ENCODE measurements at regions not wholly inside any gene's neighbourhood (a gene's known extent, or its start where the extent isn't known, plus 50 kb on each side); places are given as distances from the start of the nearest gene placed in this dataset.

GRCh38 chr18:45252474-45252873 is 362.8 kb upstream of the SLC14A2 start:
- no peak overlapping the region for H3K4me2 ChIP-seq (replicated peaks; ENCODE audit: extremely low read depth, low read length, poor library complexity, severe bottlenecking)
- H3K27ac ChIP-seq (ENCODE audit: low read depth in 1 of 2, low read length in 2 of 2): no peak overlapping the region
- no peak for DNase-seq
- H3K27me3 Mint-ChIP-seq (ENCODE audit: low read depth in 3 of 3): no peaks in the 10 kb centered on the region
- no peak overlapping the region for H3K4me3 Mint-ChIP-seq
- H2AFZ ChIP-seq (ENCODE audit: insufficient read depth, low read depth, low read length, poor library complexity, severe bottlenecking): no peak overlapping the region
- no peak overlapping the region for H3K27ac Mint-ChIP-seq
- H3K4me1 Mint-ChIP-seq: peaks cover 32% of the 10 kb centered on the region
- H3K9me3 Mint-ChIP-seq: no peaks in the 10 kb centered on the region
- H3K36me3 Mint-ChIP-seq: no peaks in the 10 kb centered on the region
- no peaks in the 10 kb centered on the region for H4K20me1 ChIP-seq (ENCODE audit: insufficient read depth, low read length)
- H3K27me3 ChIP-seq (ENCODE audit: control insufficient read depth in 2 of 2, insufficient read depth in 2 of 2, low read length in 2 of 2): no peaks in the 10 kb centered on the region
- H3K9me3 ChIP-seq (replicated peaks in 1 of 2; ENCODE audit: control insufficient read depth in 1 of 2, insufficient read depth in 1 of 2, low read length in 2 of 2): no peaks in the 10 kb centered on the region
- no peaks in the 10 kb centered on the region for H3K79me2 ChIP-seq (ENCODE audit: insufficient read depth, low read length)
- WGBS (ENCODE audit: insufficient coverage): no CpG with 5 or more reads among the region's 2 CpGs
- H3K9ac ChIP-seq (ENCODE audit: insufficient read depth, low read length, poor library complexity, severe bottlenecking): no peak overlapping the region
- intact Hi-C loops (cut with micrococcal nuclease): no loop called here
- TF ChIP-seq CTCF (IDR thresholded peaks at IDR 0.05): no peak
- no peaks in the 10 kb centered on the region for H3K36me3 ChIP-seq (replicated peaks in 1 of 2; ENCODE audit: control insufficient read depth in 1 of 2, insufficient read depth in 2 of 2, low read length in 2 of 2)
- H3K4me3 ChIP-seq (replicated peaks in 1 of 3; ENCODE audit: low read depth in 2 of 3, low read length in 3 of 3): no peak overlapping the region
- H3K4me1 ChIP-seq (ENCODE audit: control insufficient read depth in 1 of 2, insufficient read depth in 2 of 2, low read length in 2 of 2): peaks cover 16 to 23% of the 10 kb centered on the region in 2 donors

GRCh38 chr18:45253056-45253565 is 362.2 kb upstream of the SLC14A2 start:
- no peaks in the 10 kb centered on the region for H3K27me3 ChIP-seq (ENCODE audit: control insufficient read depth in 2 of 2, insufficient read depth in 2 of 2, low read length in 2 of 2)
- H3K4me1 Mint-ChIP-seq: peaks cover 25% of the 10 kb centered on the region
- H3K4me2 ChIP-seq (replicated peaks; ENCODE audit: extremely low read depth, low read length, poor library complexity, severe bottlenecking): no peak overlapping the region
- DNase-seq: no peak
- no peaks in the 10 kb centered on the region for H4K20me1 ChIP-seq (ENCODE audit: insufficient read depth, low read length)
- H3K4me1 ChIP-seq (ENCODE audit: control insufficient read depth in 1 of 2, insufficient read depth in 2 of 2, low read length in 2 of 2): peaks cover 15 to 18% of the 10 kb centered on the region in 2 donors
- no peaks in the 10 kb centered on the region for H3K9me3 ChIP-seq (replicated peaks in 1 of 2; ENCODE audit: control insufficient read depth in 1 of 2, insufficient read depth in 1 of 2, low read length in 2 of 2)
- H3K4me3 ChIP-seq (replicated peaks in 1 of 3; ENCODE audit: low read depth in 2 of 3, low read length in 3 of 3): no peak overlapping the region
- no peak overlapping the region for H3K9ac ChIP-seq (ENCODE audit: insufficient read depth, low read length, poor library complexity, severe bottlenecking)
- no peaks in the 10 kb centered on the region for H3K36me3 Mint-ChIP-seq
- WGBS (ENCODE audit: insufficient coverage): 93% methylated on average over 3 of the region's 6 CpGs
- no peak overlapping the region for H2AFZ ChIP-seq (ENCODE audit: insufficient read depth, low read depth, low read length, poor library complexity, severe bottlenecking)
- no peaks in the 10 kb centered on the region for H3K9me3 Mint-ChIP-seq
- no peaks in the 10 kb centered on the region for H3K79me2 ChIP-seq (ENCODE audit: insufficient read depth, low read length)
- H3K36me3 ChIP-seq (replicated peaks in 1 of 2; ENCODE audit: control insufficient read depth in 1 of 2, insufficient read depth in 2 of 2, low read length in 2 of 2): no peaks in the 10 kb centered on the region
- no peaks in the 10 kb centered on the region for H3K27me3 Mint-ChIP-seq (ENCODE audit: low read depth in 3 of 3)
- no peak overlapping the region for H3K4me3 Mint-ChIP-seq
- TF ChIP-seq CTCF (IDR thresholded peaks at IDR 0.05): no peak
- H3K27ac ChIP-seq (ENCODE audit: low read depth in 1 of 2, low read length in 2 of 2): no peak overlapping the region
- peak overlapping the region in 1 of 7 donors; percentile 10 for H3K27ac Mint-ChIP-seq
- intact Hi-C loops (cut with micrococcal nuclease): no loop called here
